Endothelial cell of umbilical vein (primary cell): ENCODE measurements at regions not wholly inside any gene's neighbourhood (a gene's known extent, or its start where the extent isn't known, plus 50 kb on each side); places are given as distances from the start of the nearest gene placed in this dataset.

ENCODE experiments used
- BruUV-seq: library from RNA; stranded (reverse); fragments of 400-500 nt; replicated peaks from 2 replicates; lab custom pipeline; 2021; lab: Mats Ljungman, UMichigan
- CTCF ChIA-PET: fragments of 300-600, 350-600 bp; sonication (Branson Sonifier 250); formaldehyde crosslinking; loops from one replicate; lab custom pipeline; 2021; ENCODE audit warnings: antibody characterized with exemption, inconsistent platforms; lab: Charles Lee
- POLR2A ChIA-PET: fragments of 300-600, 350-600 bp; sonication (Branson Sonifier 250); formaldehyde crosslinking; loops from one replicate; lab custom pipeline; 2021; ENCODE audit warnings: antibody characterized with exemption, inconsistent platforms; lab: Charles Lee
- DNase-seq: peaks from one replicate; pipeline ENCODE4 v3.0.0-alpha.2; 2011; ENCODE audit warnings: low read depth, low spot score
- FAIRE-seq: peaks from 2 replicates; lab custom pipeline; 2011; peaks lifted over from hg19 to GRCh38; lab: Jason Lieb, UNC
- H2AFZ ChIP-seq: 2 replicates; pipeline ENCODE4 v1.6.0; 2012; ENCODE audit warnings: low read depth, low read length, control low read depth, inconsistent platforms
- H3K27ac ChIP-seq: 2 replicates; pipeline ENCODE4 v1.5.1; 2011; ENCODE audit warnings: low read depth, mild to moderate bottlenecking, control low read depth, low read length, moderate library complexity; ENCODE audit not compliant: insufficient read depth
- H3K27me3 ChIP-seq, 2 experiments: 2 replicates each; pipeline versions ENCODE4 v1.6.0 to v1.6.1; 2011; ENCODE audit warnings: low read length in 2 of 2, mixed read lengths in 1 of 2; ENCODE audit not compliant: control insufficient read depth in 2 of 2, insufficient read depth in 2 of 2
- H3K36me3 ChIP-seq, 2 experiments: 2 replicates in 1 of 2; 3 replicates in 1 of 2; pipeline ENCODE4 v1.5.1; 2011; ENCODE audit warnings: low read length in 2 of 2, mild to moderate bottlenecking in 1 of 2, moderate library complexity in 1 of 2; ENCODE audit not compliant: control insufficient read depth in 2 of 2, insufficient read depth in 2 of 2; ENCODE audit errors: extremely low read depth in 1 of 2
- H3K4me1 ChIP-seq: 3 replicates; pipeline ENCODE4 v1.5.1; 2011; ENCODE audit warnings: mild to moderate bottlenecking, low read length; ENCODE audit not compliant: control insufficient read depth, insufficient read depth; ENCODE audit errors: extremely low read depth
- H3K4me2 ChIP-seq: 2 replicates; pipeline ENCODE4 v1.6.1; 2011; ENCODE audit warnings: low read length, control low read depth, mixed read lengths; ENCODE audit not compliant: insufficient read depth
- H3K4me3 ChIP-seq, 3 experiments: fragments of 200-600 bp in 1 of 3; sonication (generic), shearing (Covaris generic) in 1 of 3; replicated peaks in 1 of 3; 2 replicates each; pipeline ENCODE4 v1.5.1; 2011 to 2016; ENCODE audit warnings: control low read depth in 3 of 3, low read length in 3 of 3, mild to moderate bottlenecking in 2 of 3, inconsistent platforms in 1 of 3, low read depth in 1 of 3, moderate library complexity in 1 of 3; ENCODE audit not compliant: insufficient read depth in 1 of 3
- H3K79me2 ChIP-seq: 2 replicates; pipeline ENCODE4 v1.6.0; 2012; ENCODE audit warnings: low read length, inconsistent platforms; ENCODE audit not compliant: control insufficient read depth, insufficient read depth
- H3K9ac ChIP-seq: replicated peaks from 2 replicates; pipeline ENCODE3; 2011; ENCODE audit warnings: low read length, control low read depth; ENCODE audit not compliant: insufficient read depth; ENCODE audit errors: extremely low read depth
- H3K9me1 ChIP-seq: replicated peaks from 3 replicates; pipeline ENCODE4 v1.6.0; 2011; ENCODE audit warnings: mild to moderate bottlenecking, low read length; ENCODE audit not compliant: control insufficient read depth, insufficient read depth; ENCODE audit errors: extremely low read depth
- H3K9me3 ChIP-seq: replicated peaks from 2 replicates; pipeline ENCODE4 v1.5.1; 2012; ENCODE audit warnings: low read length, inconsistent platforms; ENCODE audit not compliant: control insufficient read depth, insufficient read depth
- H4K20me1 ChIP-seq: replicated peaks from 2 replicates; pipeline ENCODE3; 2011; ENCODE audit warnings: mild to moderate bottlenecking, low read length; ENCODE audit not compliant: control insufficient read depth, insufficient read depth; ENCODE audit errors: extremely low read depth
- CTCF ChIP-seq, 2 donors: IDR thresholded peaks; 1 replicate in 1 of 2; 2 replicates in 1 of 2; pipeline ENCODE4 v1.5.1; 2011; ENCODE audit warnings: low read length in 2 of 2, mild to moderate bottlenecking in 2 of 2, moderate library complexity in 2 of 2, control low read depth in 1 of 2, inconsistent platforms in 1 of 2, low read depth in 1 of 2; ENCODE audit not compliant: insufficient read depth in 1 of 2; ENCODE audit errors: extremely low read depth in 1 of 2
- EZH2 ChIP-seq: IDR thresholded peaks from 2 replicates; pipeline ENCODE4 v1.6.1; 2012; ENCODE audit warnings: borderline replicate concordance, low read depth, mild to moderate bottlenecking, moderate library complexity, low read length, inconsistent platforms; ENCODE audit not compliant: severe bottlenecking
- FOS ChIP-seq: IDR thresholded peaks from 2 replicates; pipeline ENCODE4 v1.6.1; 2011; ENCODE audit warnings: mild to moderate bottlenecking, low read length, moderate library complexity, borderline replicate concordance; ENCODE audit not compliant: insufficient read depth
- GATA2 ChIP-seq: IDR thresholded peaks from 2 replicates; pipeline ENCODE4 v1.7.0; 2011; ENCODE audit warnings: low read depth, mild to moderate bottlenecking, moderate library complexity, mixed read lengths, low read length; ENCODE audit not compliant: insufficient read length, insufficient read depth
- JUN ChIP-seq: IDR thresholded peaks from 2 replicates; pipeline ENCODE4 v1.6.1; 2011; ENCODE audit warnings: borderline replicate concordance, low read depth; ENCODE audit not compliant: insufficient read length, insufficient read depth
- MAX ChIP-seq: IDR thresholded peaks from 2 replicates; pipeline ENCODE4 v1.6.1; 2011; ENCODE audit not compliant: insufficient read depth, insufficient read length
- MYC ChIP-seq: IDR thresholded peaks from one replicate; pipeline ENCODE4 v1.6.1; 2011; ENCODE audit warnings: mild to moderate bottlenecking, low read depth, low read length
- POLR2A ChIP-seq: IDR thresholded peaks from 2 replicates; pipeline ENCODE4 v1.6.1; 2012; ENCODE audit warnings: low read depth, mild to moderate bottlenecking, control low read depth, low read length
- POLR2AphosphoS5 ChIP-seq: IDR thresholded peaks from 2 replicates; pipeline ENCODE4 v1.6.1; 2012; ENCODE audit warnings: low read depth, mild to moderate bottlenecking, control low read depth, low read length, moderate library complexity; ENCODE audit not compliant: insufficient read depth
- dilution Hi-C: fragments of 300-500 bp; cut with MboI; formaldehyde crosslinking; loops from one replicate; pipeline ENCODE4 v1.15.0; 2019; ENCODE audit warnings: low sequenced_read_pairs; ENCODE audit not compliant: extremely low pct_ligation_motif_present
- intact Hi-C: fragments of 100-400 bp; cut with micrococcal nuclease; formaldehyde crosslinking; loops from one replicate; pipeline ENCODE4 v1.10.0; 2022

- Histone ChIP-seq H2AFZ (no peak overlapping the region), H3K4me1 (peaks cover 4% of the 10 kb centered on the region), H4K20me1 (no peaks in the 10 kb centered on the region), H3K4me3 (no peak overlapping the region), H3K36me3 (no peaks in the 10 kb centered on the region), H3K4me2 (no peak overlapping the region), H3K27ac (no peak overlapping the region), H3K9ac (no peak overlapping the region), H3K27me3 (no peaks in the 10 kb centered on the region), H3K9me1 (no peaks in the 10 kb centered on the region), H3K79me2 (no peaks in the 10 kb centered on the region), H3K9me3 (no peaks in the 10 kb centered on the region)
- dilution Hi-C loops = no loop called here
- TF ChIP-seq MAX (no peak), POLR2AphosphoS5 (no peak), GATA2 (no peak), POLR2A (no peak), CTCF (IDR thresholded peaks at IDR 0.05; ENCODE audit: extremely low read depth in 1 of 2, insufficient read depth in 1 of 2, low read depth in 1 of 2, low read length in 2 of 2) (no peak), JUN (no peak), EZH2 (no peak), MYC (no peak), FOS (no peak)
- intact Hi-C loops = no loop called here
- CTCF ChIA-PET = no interaction called here
- FAIRE-seq (no peak), DNase-seq (no peak)
- BruUV-seq = no TSS peak
- POLR2A ChIA-PET = no interaction called here
Measured at GRCh38 chr12:105970885-105971284, 167.9 kb downstream of the NUAK1 start.
